Keratinocyte (primary cell): ENCODE measurements at regions not wholly inside any gene's neighbourhood (a gene's known extent, or its start where the extent isn't known, plus 50 kb on each side); places are given as distances from the start of the nearest gene placed in this dataset.

Source experiments
- DNase-seq: peaks from one replicate; pipeline ENCODE4 v3.0.0-alpha.2; 2011; ENCODE audit warnings: low read depth, missing footprints, low spot score
- FAIRE-seq: peaks from 2 replicates; lab custom pipeline; 2011; peaks lifted over from hg19 to GRCh38; lab: Jason Lieb, UNC
- H2AFZ ChIP-seq: 2 replicates; pipeline ENCODE4 v1.6.0; 2012; ENCODE audit warnings: low read length, control low read depth, inconsistent platforms; ENCODE audit not compliant: control insufficient read depth
- H3K27ac ChIP-seq: 2 replicates; pipeline ENCODE4 v1.5.1; 2011; ENCODE audit warnings: low read length; ENCODE audit not compliant: control insufficient read depth, insufficient read depth
- H3K27me3 ChIP-seq: 3 replicates; pipeline ENCODE4 v1.6.0; 2011; ENCODE audit warnings: low read length; ENCODE audit not compliant: control insufficient read depth, insufficient read depth; ENCODE audit errors: extremely low read depth
- H3K36me3 ChIP-seq, 2 experiments: 2 replicates in 1 of 2; 3 replicates in 1 of 2; pipeline ENCODE4 v1.5.1; 2011; ENCODE audit warnings: low read length in 2 of 2, mild to moderate bottlenecking in 1 of 2; ENCODE audit not compliant: control insufficient read depth in 2 of 2, insufficient read depth in 2 of 2; ENCODE audit errors: extremely low read depth in 1 of 2
- H3K4me1 ChIP-seq: 3 replicates; pipeline ENCODE4 v1.5.1; 2011; ENCODE audit warnings: low read length; ENCODE audit not compliant: control insufficient read depth, insufficient read depth; ENCODE audit errors: extremely low read depth
- H3K4me2 ChIP-seq: 3 replicates; pipeline ENCODE4 v1.6.0; 2011; ENCODE audit warnings: low read depth, low read length; ENCODE audit not compliant: control insufficient read depth, insufficient read depth; ENCODE audit errors: extremely low read depth
- H3K4me3 ChIP-seq, 3 experiments: fragments of 200-600 bp in 1 of 3; sonication (generic) in 1 of 3; 2 replicates in 2 of 3; 3 replicates in 1 of 3; pipeline ENCODE4 v1.5.1; 2011 to 2016; ENCODE audit warnings: low read length in 3 of 3, mild to moderate bottlenecking in 3 of 3, control low read depth in 2 of 3, inconsistent platforms in 1 of 3, low read depth in 1 of 3, mixed read lengths in 1 of 3, mixed run types in 1 of 3, moderate library complexity in 1 of 3; ENCODE audit not compliant: control insufficient read depth in 2 of 3, insufficient read depth in 2 of 3; ENCODE audit errors: extremely low read depth in 1 of 3
- H3K79me2 ChIP-seq: 2 replicates; pipeline ENCODE4 v1.6.0; 2012; ENCODE audit warnings: low read length; ENCODE audit not compliant: control insufficient read depth, insufficient read depth
- H3K9ac ChIP-seq: 3 replicates; pipeline ENCODE4 v1.6.0; 2011; ENCODE audit warnings: low read length; ENCODE audit not compliant: control insufficient read depth, insufficient read depth; ENCODE audit errors: extremely low read depth
- H3K9me1 ChIP-seq: 3 replicates; pipeline ENCODE4 v1.6.0; 2011; ENCODE audit warnings: low read length; ENCODE audit not compliant: control insufficient read depth, insufficient read depth; ENCODE audit errors: extremely low read depth
- H3K9me3 ChIP-seq: 2 replicates; pipeline ENCODE4 v1.5.1; 2012; ENCODE audit warnings: low read depth, low read length; ENCODE audit not compliant: control insufficient read depth
- H4K20me1 ChIP-seq: 3 replicates; pipeline ENCODE4 v1.6.0; 2011; ENCODE audit warnings: low read length; ENCODE audit not compliant: control insufficient read depth, insufficient read depth; ENCODE audit errors: extremely low read depth
- EZH2 ChIP-seq: IDR thresholded peaks from one replicate; pipeline ENCODE4 v1.6.1; 2012; ENCODE audit warnings: inconsistent platforms, mild to moderate bottlenecking, low read length, moderate library complexity
- dilution Hi-C: fragments of 300-500 bp; cut with MboI; formaldehyde crosslinking; loops from one replicate; pipeline ENCODE4 v1.7.0; 2020; ENCODE audit warnings: low sequenced_read_pairs; ENCODE audit not compliant: extremely low pct_ligation_motif_present
- TF ChIP-seq, protein P1 (sequence below), 3 experiments: IDR thresholded peaks in 1 of 3; conservative IDR thresholded peaks in 1 of 3; optimal IDR thresholded peaks in 1 of 3; 2 replicates in 2 of 3; 3 replicates in 1 of 3; pipeline versions ENCODE3 to v1.5.1; 2011; ENCODE audit warnings: low read length in 3 of 3, mild to moderate bottlenecking in 3 of 3, moderate library complexity in 2 of 3, control low read depth in 1 of 3, inconsistent platforms in 1 of 3; ENCODE audit not compliant: insufficient read depth in 2 of 3; ENCODE audit errors: extremely low read depth in 1 of 3

DNA sequence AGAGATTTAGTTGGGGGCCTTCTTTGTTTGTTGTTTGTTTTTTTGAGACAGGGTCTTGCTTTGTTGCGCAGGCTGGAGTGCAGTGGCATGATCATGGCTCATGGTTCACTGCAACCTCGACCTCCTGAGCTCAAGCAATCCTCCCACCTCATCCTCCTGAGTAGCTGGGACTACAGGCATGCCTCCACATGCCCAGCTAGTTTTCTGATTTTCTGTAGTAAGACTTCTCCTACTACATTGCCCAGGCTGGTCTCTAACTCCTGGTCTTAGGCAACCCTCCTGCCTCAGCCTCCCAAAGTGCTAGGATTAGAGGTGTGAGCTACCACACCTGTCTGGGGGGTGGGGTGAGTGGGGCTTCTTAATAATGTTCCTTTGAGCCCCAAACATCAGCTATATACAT lies 148.3 kb upstream of the ADAMTS9 start:
- Histone ChIP-seq H3K9me1 (no peaks in the 10 kb centered on the region), H4K20me1 (no peaks in the 10 kb centered on the region), H3K4me2 (no peak overlapping the region), H3K36me3 (no peaks in the 10 kb centered on the region), H2AFZ (peak overlapping the region; percentile 24), H3K27ac (no peak overlapping the region), H3K9ac (no peak overlapping the region), H3K9me3 (no peaks in the 10 kb centered on the region), H3K4me3 (no peak overlapping the region), H3K27me3 (no peaks in the 10 kb centered on the region), H3K79me2 (no peaks in the 10 kb centered on the region), H3K4me1 (peaks cover 14% of the 10 kb centered on the region)
- no peak for FAIRE-seq
- no peak for DNase-seq
- dilution Hi-C loops: no loop called here
- TF ChIP-seq EZH2: no peak
- TF ChIP-seq, protein P1, sequence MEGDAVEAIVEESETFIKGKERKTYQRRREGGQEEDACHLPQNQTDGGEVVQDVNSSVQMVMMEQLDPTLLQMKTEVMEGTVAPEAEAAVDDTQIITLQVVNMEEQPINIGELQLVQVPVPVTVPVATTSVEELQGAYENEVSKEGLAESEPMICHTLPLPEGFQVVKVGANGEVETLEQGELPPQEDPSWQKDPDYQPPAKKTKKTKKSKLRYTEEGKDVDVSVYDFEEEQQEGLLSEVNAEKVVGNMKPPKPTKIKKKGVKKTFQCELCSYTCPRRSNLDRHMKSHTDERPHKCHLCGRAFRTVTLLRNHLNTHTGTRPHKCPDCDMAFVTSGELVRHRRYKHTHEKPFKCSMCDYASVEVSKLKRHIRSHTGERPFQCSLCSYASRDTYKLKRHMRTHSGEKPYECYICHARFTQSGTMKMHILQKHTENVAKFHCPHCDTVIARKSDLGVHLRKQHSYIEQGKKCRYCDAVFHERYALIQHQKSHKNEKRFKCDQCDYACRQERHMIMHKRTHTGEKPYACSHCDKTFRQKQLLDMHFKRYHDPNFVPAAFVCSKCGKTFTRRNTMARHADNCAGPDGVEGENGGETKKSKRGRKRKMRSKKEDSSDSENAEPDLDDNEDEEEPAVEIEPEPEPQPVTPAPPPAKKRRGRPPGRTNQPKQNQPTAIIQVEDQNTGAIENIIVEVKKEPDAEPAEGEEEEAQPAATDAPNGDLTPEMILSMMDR (optimal IDR thresholded peaks at IDR 0.05 in 1 of 3, IDR thresholded peaks at IDR 0.05 in 1 of 3, conservative IDR thresholded peaks at IDR 0.05 in 1 of 3; ENCODE audit: extremely low read depth in 1 of 3, insufficient read depth in 2 of 3, low read length in 3 of 3): no peak

DNA sequence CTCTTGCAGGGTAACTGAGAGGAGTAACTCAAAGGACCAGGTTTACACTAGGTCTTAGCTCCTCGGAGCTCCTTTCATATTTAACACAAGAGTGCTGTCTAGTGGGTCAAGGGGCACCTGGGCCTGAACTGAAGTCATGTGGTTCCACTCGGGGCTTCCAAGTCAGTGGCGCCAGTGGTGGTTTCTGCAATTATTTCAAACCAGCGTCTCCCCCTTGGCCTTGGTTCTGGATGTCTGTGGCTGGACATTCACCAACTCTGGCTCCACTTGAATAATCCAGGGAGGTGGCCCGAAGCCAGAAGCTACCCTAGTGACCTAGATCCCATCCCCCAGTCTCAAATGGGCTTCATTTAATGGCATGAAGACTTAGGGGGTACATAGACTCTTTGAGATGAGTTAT lies 144.3 kb upstream of the ADAMTS9 start:
- no peaks in the 10 kb centered on the region for H3K9me1 ChIP-seq
- DNase-seq (no peak), FAIRE-seq (no peak)
- H3K36me3 ChIP-seq: no peaks in the 10 kb centered on the region
- dilution Hi-C loops: no loop called here
- no peak overlapping the region for H3K27ac ChIP-seq
- H3K4me3 ChIP-seq: no peak overlapping the region
- no peak for TF ChIP-seq EZH2
- TF ChIP-seq, protein P1 (optimal IDR thresholded peaks at IDR 0.05 in 1 of 3, IDR thresholded peaks at IDR 0.05 in 1 of 3, conservative IDR thresholded peaks at IDR 0.05 in 1 of 3; ENCODE audit: extremely low read depth in 1 of 3, insufficient read depth in 2 of 3, low read length in 3 of 3): no peak
- no peaks in the 10 kb centered on the region for H3K9me3 ChIP-seq
- H3K4me2 ChIP-seq: no peak overlapping the region
- H4K20me1 ChIP-seq: no peaks in the 10 kb centered on the region
- H2AFZ ChIP-seq: no peak overlapping the region
- no peaks in the 10 kb centered on the region for H3K79me2 ChIP-seq
- peaks cover 10% of the 10 kb centered on the region for H3K4me1 ChIP-seq
- no peak overlapping the region for H3K9ac ChIP-seq
- H3K27me3 ChIP-seq: no peaks in the 10 kb centered on the region
